Gastrocnemius medialis (tissue), 4 donors: ENCODE measurements at regions not wholly inside any gene's neighbourhood (a gene's known extent, or its start where the extent isn't known, plus 50 kb on each side); places are given as distances from the start of the nearest gene placed in this dataset.

Experiments used
- POLR2A ChIP-seq, 2 donors: fragments of 450-650 bp; IDR thresholded peaks; one replicate each; pipeline ENCODE4 v1.6.1; 2017; ENCODE audit warnings: antibody characterized with exemption in 2 of 2, mild to moderate bottlenecking in 2 of 2, moderate library complexity in 2 of 2
- TF ChIP-seq, protein P1 (sequence below), 5 experiments: fragments of 450-650 bp in 3 of 5; fragments of 200-600 bp in 2 of 5; sonication (generic) in 2 of 5; IDR thresholded peaks in 4 of 5; conservative IDR thresholded peaks in 1 of 5; 1 replicate in 4 of 5; 2 replicates in 1 of 5; pipeline ENCODE4 v1.5.1; 2016 to 2019; ENCODE audit warnings: antibody characterized with exemption in 5 of 5, mild to moderate bottlenecking in 3 of 5, moderate library complexity in 3 of 5

GRCh38 chr22:48709453-48709852 is 1118.2 kb downstream of the BRD1 start:
- TF ChIP-seq, protein P1, sequence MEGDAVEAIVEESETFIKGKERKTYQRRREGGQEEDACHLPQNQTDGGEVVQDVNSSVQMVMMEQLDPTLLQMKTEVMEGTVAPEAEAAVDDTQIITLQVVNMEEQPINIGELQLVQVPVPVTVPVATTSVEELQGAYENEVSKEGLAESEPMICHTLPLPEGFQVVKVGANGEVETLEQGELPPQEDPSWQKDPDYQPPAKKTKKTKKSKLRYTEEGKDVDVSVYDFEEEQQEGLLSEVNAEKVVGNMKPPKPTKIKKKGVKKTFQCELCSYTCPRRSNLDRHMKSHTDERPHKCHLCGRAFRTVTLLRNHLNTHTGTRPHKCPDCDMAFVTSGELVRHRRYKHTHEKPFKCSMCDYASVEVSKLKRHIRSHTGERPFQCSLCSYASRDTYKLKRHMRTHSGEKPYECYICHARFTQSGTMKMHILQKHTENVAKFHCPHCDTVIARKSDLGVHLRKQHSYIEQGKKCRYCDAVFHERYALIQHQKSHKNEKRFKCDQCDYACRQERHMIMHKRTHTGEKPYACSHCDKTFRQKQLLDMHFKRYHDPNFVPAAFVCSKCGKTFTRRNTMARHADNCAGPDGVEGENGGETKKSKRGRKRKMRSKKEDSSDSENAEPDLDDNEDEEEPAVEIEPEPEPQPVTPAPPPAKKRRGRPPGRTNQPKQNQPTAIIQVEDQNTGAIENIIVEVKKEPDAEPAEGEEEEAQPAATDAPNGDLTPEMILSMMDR (IDR thresholded peaks at IDR 0.05 in 4 of 5, conservative IDR thresholded peaks at IDR 0.05 in 1 of 5), result no peak
- no peak for TF ChIP-seq POLR2A (IDR thresholded peaks at IDR 0.05)
